GM18519 (cell line): ENCODE measurements at regions not wholly inside any gene's neighbourhood (a gene's known extent, or its start where the extent isn't known, plus 50 kb on each side); places are given as distances from the start of the nearest gene placed in this dataset.
"Not testable (repeated sequence)": the region's sequence is repeated elsewhere in the genome, so short reads cannot be mapped to it uniquely, and the experiment has no call there.

Experiments
- ATAC-seq: cut with Tn5 transposase; IDR thresholded peaks from one replicate; pipeline ENCODE4 v1.9.1; 2021; ENCODE audit warnings: mild to moderate bottlenecking, moderate library complexity; ENCODE audit not compliant: unreplicated experiment, low FRiP score

- not testable (repeated sequence) for ATAC-seq
Observed at GRCh38 chr5:34258598-34258997, 215.6 kb upstream of the C1QTNF3 start.

- not testable (repeated sequence) for ATAC-seq
Observed at GRCh38 chr5:34261020-34261419, 218.0 kb upstream of the C1QTNF3 start.

DNA sequence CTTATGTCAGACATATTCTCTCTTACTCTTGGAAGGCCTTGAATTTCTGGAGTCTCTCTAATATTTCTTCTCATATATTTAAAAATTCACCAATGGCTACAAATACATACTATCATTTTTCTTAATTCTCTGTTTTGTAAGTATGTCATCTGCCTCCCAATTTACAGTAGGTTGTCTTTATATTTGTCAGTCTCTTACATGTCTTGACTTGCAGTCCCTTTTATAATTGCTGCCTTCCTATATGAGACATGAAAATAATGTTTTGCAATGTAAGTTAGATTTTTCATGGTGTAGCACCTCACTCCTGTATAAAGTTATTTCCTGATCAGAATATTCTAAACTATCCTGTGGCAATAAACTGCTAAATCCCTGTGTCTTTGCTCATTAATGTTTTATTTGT lies 223.1 kb upstream of the C1QTNF3 start:
- not testable (repeated sequence) for ATAC-seq

- ATAC-seq, result not testable (repeated sequence)
Observed at GRCh38 chr5:34296759-34297158, 253.7 kb upstream of the C1QTNF3 start.

DNA sequence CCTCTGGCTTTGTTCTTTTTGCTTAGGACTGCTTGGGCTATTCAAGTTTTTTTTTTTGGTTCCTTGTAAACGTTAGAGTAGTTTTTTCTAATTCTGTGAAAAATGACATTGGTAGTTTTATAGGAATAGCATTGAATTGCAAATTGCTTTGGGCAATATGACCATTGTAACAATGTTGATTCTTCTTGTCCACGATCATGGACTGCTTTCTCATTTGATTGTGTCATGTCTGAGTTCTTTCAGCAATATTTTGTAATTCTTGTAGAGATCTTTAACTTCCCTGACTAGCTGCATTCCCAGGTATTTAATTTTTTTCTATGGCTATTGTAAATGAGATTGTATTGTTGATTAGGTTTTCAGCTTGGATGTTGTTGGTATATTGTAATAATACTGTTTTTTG lies 286.2 kb upstream of the C1QTNF3 start:
- ATAC-seq, result not testable (repeated sequence)

GRCh38 chr5:34329611-34330108 lies 286.6 kb upstream of the C1QTNF3 start:
- not testable (repeated sequence) for ATAC-seq

DNA sequence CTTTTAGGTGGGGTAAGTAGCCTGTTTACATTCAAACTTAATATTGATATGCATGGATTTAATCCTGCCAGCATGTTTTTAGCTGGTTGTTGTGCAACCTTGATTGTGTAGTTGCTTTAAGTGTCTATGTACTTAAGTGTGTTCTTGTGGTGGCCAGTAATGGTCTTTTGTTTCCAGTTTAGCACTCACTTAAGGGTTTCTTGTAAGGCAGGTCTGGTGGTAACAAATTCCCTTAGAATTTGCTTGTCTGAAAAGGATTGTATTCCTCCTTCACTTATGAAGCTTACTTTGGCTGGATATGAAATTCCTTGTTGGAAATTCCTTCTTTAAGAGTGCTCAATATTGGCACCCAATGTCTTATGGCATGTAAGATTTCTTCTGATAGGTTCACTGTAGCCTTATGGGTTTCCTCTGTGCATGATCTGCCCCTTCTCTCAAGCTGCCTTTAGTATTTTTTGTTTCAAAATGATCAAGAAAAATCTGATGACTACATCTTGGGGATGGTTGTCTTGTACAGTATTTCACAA lies 289.0 kb upstream of the C1QTNF3 start:
- ATAC-seq, result not testable (repeated sequence)

DNA sequence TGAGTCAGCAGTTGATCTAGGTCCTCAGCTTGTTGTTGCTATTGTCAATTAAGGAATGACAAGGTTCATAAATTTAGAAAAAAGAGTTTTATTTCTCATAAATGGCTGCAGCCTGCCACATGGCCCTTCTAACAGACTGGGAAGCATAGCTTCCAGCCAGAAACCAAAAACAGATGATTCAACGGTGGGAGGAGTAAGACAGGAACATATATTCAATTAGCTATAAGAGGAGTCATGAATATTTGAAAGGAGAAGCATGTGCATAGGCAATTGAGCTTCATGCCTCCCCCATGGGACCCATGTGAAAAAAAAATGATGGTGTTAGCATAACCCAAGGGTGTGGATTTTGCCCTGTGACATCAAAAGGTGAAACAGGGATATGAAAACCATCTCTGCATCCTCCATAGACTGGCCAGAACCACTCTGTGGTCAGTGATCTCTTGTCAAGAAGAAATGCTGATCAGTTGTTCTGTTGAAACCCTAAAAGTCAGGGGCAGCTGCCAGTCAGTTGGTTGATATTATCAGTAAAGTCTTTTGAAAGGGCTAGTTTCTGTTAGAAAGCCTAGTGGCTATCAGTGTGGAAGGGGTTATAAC lies 296.5 kb upstream of the C1QTNF3 start:
- ATAC-seq, result not testable (repeated sequence)

GRCh38 chr5:34354440-34354839 lies 301.7 kb upstream of the RAI14 start:
- not testable (repeated sequence) for ATAC-seq

- not testable (repeated sequence) for ATAC-seq
Observed at GRCh38 chr5:34371417-34371816, 284.7 kb upstream of the RAI14 start.

DNA sequence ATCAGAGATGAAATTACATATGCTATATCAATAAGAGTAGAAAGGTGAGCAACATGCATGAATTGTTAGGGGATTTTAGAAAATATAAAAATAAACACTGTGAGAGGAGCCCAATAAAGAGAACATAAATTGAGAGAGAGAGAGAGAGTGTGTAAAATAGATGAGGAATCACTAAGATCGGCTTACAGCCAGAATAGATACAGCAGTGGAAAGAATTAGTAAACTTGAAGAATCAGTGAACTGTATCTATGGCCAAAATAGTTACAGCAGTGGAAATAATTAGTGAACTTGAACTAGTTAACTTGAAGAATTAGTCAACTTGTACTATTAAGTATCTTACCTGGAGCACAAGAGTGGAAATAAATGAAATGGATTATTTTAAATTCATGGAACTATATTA lies 284.3 kb upstream of the RAI14 start:
- ATAC-seq, result not testable (repeated sequence)

DNA sequence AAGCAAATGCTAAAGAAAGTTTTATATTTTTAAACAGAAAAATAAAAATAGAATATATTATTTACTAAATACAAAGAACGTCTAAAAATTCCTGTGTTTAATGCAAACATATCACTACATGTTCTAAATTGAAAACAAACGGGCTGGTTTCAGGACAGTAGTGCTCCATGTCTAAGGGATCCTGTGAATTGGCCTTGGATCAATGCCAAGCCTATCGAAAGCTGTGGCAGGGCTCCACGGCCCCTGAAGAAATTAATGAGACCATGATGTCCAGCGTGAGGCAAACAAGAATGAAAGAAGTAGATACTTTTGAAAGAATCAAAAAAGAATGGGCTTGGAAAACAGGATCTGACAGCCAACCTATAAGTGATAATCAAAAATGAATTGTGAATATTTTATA lies 283.4 kb upstream of the RAI14 start:
- ATAC-seq, result not testable (repeated sequence)

DNA sequence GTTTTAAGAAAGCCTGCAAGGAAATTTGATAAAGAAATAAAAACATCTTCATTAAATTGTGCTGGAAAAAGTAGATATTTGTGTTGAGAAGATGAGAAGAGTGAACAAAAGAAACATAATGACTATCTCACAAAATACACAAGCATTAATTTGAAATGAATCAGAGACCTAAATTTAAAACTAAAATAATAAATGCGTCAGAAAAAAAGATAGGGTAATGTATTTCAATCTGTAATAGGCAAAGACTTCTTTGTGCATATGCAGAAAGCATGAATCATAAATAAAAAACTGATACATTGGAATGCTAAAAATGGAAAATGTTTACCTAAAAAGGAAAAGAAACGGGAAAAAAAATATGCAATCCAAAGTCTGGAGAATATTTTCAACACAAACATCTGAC lies 278.5 kb upstream of the RAI14 start:
- not testable (repeated sequence) for ATAC-seq

- not testable (repeated sequence) for ATAC-seq
Observed at GRCh38 chr5:34378498-34378897, 277.6 kb upstream of the RAI14 start.

GRCh38 chr5:34388754-34389153 lies 267.4 kb upstream of the RAI14 start:
- ATAC-seq, result not testable (repeated sequence)

- no peak for ATAC-seq
Observed at GRCh38 chr5:34409373-34409772, 246.8 kb upstream of the RAI14 start.

DNA sequence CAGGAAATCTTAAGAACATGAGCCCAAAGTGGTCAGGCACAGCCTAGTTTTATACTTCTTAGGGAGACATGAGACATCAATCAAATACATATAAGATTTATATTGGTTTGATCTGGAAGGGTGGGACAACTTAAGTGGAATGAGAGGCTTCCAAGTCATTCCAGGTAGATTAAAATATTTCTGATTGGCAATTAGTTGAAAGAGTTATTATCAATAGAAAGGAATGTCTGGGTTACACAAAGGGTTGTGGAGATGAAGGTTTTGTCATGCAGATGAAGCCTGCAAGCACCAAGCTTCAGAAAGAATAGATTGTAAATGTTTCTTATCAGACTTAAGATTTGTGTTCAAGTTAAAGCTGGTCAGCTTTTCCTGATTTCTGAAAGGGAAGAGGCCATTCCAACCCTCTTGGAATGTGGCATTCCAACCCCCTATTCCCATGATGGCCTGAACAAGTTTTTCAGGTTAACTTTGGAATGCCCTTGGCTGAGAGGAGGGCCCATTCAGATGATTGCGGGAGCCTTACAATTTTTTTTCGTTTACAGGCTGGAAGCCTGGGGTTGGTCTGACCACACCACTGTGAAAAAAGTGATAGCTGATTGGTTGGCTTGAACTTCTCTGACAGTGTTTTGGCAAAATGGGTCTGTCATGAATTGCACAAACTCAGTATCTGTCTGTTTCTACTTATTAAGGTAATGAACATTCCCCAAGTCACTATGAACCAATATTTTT lies 245.6 kb upstream of the RAI14 start:
- no peak for ATAC-seq

- ATAC-seq, result no peak
Observed at GRCh38 chr5:34411470-34412346, 244.4 kb upstream of the RAI14 start.

DNA sequence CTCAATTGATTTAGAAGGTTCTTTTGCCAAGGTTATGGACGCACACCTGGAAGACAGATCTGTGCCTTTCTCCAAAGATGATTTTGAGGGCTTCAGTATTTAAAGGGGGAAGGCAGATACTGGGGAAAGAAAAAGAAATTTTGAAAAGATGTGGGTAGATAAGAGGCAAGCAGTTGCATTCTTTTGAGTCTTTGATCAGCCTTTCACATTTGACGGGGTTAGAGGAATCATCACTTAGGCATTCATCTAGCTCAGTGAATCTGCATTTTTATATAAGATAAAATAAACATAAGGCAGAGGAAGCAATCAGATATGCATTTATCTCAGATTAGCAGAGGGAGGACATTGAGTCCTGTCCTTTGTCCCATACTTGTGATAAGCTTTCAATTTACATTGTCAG lies 243.4 kb upstream of the RAI14 start:
- ATAC-seq, result no peak

DNA sequence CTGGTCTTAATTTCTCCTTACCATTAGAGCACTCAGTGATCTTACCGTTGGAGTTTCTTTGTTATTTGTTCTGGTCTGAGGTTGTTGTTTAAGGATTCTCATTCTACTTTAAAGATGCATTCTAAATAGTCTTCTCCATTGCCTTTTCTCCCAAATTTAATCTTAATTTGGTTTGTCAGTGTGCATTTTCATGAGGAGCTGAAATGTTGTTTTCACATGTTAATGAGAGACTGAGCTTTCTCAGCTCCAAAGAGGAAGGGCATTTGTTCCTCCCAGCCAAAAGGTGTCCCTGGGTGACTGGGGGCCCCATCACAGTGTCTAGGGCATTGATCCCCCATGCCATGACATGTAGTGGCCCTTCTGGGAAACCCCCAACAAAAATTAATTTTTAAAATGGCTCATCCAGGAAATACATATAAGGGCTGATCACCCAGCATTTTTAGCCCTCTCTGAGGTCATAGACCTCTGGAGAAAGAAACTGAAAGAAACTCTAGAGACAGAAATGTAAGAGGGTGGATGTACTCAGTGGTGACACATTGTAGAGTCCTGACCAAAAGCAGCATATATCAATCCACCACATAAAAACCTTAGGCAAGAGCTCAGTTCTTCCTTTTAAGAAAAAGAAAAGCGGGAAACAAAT lies 240.4 kb upstream of the RAI14 start:
- ATAC-seq, result peak; percentile 96
